ENCODE measurements at regions not wholly inside any gene's neighbourhood (a gene's known extent, or its start where the extent isn't known, plus 50 kb on each side); places are given as distances from the start of the nearest gene placed in this dataset.
A peak's percentile ranks its signal among the peaks of the same experiment; 100 is the strongest.

DNA sequence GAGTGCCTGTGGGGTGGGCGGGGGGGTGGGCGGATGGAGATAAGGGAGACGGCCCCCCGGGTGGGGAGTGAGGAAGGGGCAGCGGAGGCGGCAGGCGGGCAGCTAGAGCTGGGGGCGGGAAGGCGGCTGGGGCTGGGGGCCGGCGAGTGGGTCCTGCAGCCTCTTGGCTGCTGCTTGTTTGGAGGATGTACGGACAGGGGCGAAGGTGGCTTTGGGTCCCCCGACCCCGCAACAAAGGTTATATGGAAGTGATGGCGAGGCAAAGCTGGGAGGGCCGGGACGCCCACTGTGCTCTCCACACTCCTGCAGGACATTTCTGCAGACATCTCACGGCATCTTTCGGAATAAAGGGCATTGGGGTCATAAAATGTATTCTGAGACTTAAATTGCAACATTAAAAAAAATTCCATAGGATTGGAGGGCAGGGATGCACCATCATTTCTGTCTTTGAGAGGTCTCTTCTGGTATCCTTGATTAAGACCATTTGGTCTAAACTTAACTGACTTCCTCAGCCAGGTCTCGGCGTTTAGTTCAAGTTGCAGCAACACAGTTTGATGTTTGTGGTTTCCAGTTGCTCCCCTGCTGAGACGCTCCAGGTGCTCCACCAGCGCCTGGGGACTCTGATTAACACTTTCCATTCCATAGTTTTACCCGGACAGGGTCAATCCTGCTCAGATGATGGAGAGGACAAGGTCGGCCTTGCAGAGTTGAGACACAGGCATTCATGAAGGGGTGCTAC lies 101.6 kb upstream of the SSBP2 start:
- no peak for DNase-seq (ENCODE audit: low read depth)
- TF ChIP-seq, protein P1, sequence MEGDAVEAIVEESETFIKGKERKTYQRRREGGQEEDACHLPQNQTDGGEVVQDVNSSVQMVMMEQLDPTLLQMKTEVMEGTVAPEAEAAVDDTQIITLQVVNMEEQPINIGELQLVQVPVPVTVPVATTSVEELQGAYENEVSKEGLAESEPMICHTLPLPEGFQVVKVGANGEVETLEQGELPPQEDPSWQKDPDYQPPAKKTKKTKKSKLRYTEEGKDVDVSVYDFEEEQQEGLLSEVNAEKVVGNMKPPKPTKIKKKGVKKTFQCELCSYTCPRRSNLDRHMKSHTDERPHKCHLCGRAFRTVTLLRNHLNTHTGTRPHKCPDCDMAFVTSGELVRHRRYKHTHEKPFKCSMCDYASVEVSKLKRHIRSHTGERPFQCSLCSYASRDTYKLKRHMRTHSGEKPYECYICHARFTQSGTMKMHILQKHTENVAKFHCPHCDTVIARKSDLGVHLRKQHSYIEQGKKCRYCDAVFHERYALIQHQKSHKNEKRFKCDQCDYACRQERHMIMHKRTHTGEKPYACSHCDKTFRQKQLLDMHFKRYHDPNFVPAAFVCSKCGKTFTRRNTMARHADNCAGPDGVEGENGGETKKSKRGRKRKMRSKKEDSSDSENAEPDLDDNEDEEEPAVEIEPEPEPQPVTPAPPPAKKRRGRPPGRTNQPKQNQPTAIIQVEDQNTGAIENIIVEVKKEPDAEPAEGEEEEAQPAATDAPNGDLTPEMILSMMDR (conservative IDR thresholded peaks at IDR 0.05; ENCODE audit: low read depth, low read length): no peak

DNA sequence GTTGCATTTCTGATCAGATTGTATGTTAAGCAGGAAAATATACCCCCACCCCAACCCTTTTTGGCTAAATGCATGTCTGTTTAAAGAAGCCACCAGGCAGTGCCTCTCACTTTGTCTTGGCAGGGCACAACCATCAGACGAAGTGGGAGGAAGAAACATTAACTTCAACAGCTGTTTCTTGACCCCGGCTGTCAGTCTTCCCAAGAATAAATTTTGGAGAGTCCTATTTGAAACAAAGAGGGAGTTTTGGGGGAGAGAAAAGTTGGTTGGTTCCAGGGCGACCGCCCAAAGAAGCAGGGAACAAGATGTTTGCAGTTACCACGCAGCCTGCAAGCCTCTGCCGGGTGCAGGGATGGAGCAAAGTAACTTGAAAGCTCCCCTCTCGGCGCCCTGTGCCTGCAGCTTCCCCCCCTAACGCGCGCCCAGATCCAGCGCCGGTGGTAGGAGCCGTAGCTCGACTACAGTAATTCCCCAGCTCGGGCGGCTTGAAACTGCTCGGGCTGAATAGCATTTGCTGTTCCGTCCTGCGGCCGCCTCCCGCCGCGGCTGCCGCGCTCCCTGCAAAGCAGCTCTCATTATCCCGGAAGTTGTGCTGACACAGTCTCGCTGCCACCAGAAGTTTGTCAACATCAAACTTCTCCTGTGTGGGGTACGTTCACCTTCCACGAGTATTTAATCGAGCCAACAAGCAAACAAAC lies 100.7 kb upstream of the SSBP2 start:
- H3K4me3 ChIP-seq (ENCODE audit: low read length): peak overlapping the region; percentile 49
- peak; percentile 86 for DNase-seq (ENCODE audit: low read depth)
- TF ChIP-seq, protein P1 (conservative IDR thresholded peaks at IDR 0.05; ENCODE audit: low read depth, low read length): no peak

More for the DNA sequence above, 101.6 kb upstream of the SSBP2 start:
- peak overlapping the region; percentile 47 for H3K4me3 ChIP-seq (ENCODE audit: low read length)

DNA sequence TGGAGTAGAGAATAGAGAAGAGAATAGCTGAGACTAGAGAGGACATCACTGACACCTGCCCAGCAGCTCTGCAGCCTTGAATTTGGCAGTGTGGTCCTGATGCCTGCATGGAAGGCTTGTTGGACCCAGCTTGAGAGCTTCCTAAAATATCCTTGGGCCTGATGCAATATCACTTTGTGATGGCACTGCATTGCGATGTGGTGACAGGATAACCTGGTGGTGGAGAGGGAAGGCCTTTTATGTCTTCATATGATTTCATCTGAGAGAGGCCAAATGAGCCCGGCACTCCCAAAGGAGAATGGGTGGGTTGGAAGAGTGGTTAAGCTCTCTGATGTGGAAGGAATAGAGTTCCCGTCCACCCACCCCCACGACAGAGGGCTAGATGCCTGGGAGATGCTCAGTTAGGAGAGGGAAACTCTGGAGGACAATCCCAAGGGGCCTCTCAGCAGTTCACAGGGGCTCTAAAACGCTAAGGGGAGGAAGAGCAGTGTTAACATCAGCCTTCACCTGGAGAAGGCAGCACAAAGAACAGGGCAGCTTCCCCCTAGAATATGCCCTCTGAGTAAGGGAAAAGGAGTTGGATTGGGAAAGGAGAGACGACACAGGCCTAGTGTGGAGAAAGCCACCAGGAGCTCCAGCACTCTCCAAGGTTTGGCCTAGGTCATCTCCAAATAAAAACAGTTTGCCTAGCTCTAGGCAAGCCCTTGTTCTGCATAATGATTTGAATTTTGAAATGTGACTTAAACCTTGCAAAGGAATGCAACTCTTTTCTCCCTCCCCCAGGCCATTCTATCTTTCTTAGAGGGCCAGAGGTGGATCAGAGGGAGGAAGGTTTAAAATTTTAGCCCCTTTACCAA lies 99.8 kb upstream of the SSBP2 start:
- DNase-seq (ENCODE audit: low read depth): no peak
- H3K4me3 ChIP-seq (ENCODE audit: low read length): no peak overlapping the region
- TF ChIP-seq, protein P1 (conservative IDR thresholded peaks at IDR 0.05; ENCODE audit: low read depth, low read length): no peak

DNA sequence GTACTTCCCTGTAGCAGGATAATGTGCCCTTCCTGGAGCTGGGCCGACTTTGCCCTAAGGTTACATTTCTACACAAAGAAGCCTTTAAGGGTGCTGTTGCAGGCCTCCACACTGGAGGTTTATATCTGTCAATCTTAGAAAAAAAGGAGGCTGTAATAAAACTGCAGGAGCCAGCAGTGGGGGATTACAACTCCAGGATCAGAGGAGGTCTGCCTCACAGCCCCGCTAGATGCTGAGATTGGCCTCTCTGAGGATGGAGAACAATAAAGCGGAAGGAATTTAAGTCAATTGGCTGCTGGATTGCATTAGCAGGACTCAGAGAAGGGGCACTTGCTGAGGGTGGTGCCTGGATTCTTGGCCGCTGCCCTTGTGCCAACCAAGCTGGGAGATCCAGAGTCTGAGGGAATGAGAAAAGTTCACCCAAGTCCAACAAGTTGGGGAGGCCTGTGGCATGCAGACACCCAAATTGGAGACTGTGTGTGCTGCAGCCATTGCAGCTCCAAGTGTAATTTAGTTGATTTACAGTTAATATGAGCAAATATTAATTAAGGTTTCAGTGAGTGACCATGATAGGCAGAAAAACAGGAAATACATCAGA lies 99.0 kb upstream of the SSBP2 start:
- TF ChIP-seq, protein P1 (conservative IDR thresholded peaks at IDR 0.05; ENCODE audit: low read depth, low read length): no peak
- no peak overlapping the region for H3K4me3 ChIP-seq (ENCODE audit: low read length)
- DNase-seq (ENCODE audit: low read depth): no peak

DNA sequence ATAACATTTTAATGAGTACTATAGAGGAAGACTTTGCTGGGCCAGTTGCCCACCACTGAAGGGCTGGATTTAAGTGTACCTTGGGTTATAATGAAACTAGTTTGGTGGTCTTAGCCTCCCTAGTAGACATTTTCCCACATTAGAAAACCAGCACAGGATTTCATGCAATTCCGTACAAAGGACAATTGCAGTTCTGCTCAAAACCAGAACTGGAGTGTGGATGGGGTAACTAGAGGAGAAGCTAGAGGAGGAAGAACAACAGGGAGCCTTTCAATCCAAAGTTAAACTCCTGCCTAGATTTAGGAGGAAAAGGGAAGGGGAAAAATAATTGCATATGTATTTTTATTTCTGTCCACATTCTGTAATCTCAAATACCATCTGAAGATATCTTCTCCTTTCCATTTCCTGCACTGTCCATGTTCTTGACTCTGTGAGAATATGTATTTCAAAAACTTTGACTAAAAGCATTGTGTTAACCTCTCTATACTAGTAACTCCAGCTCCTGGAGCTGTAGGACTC lies 97.5 kb upstream of the SSBP2 start:
- H3K4me3 ChIP-seq (ENCODE audit: low read length): no peak overlapping the region
- TF ChIP-seq, protein P1 (conservative IDR thresholded peaks at IDR 0.05; ENCODE audit: low read depth, low read length): no peak
- DNase-seq (ENCODE audit: low read depth): no peak

DNA sequence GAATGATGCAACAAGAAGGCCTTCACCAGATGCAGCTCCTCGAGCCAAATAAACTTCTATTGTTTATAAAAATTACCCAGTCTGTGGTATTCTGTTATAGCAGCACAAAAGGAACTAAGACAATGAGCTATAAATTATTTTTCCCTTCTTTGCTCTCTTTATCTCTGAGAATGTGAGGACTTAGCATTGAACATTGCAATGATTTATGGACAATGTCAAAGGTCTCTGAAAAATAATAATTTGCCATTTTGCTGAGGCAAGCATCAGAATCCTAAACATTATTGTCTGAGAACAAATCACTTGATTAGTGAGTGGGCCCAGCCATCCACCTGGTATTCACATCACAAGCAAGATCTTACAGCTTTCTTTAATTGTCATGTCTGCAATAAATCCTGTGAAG lies 95.4 kb upstream of the SSBP2 start:
- no peak overlapping the region for H3K4me3 ChIP-seq (ENCODE audit: low read length)
- DNase-seq (ENCODE audit: low read depth): no peak
- TF ChIP-seq, protein P1 (conservative IDR thresholded peaks at IDR 0.05; ENCODE audit: low read depth, low read length): no peak
